ENCODE measurements at regions not wholly inside any gene's neighbourhood (a gene's known extent, or its start where the extent isn't known, plus 50 kb on each side); places are given as distances from the start of the nearest gene placed in this dataset.

- TF ChIP-seq POLR2A (IDR thresholded peaks at IDR 0.05; ENCODE audit: low read depth) (no peak), EP300 (IDR thresholded peaks at IDR 0.05) (no peak)
Observed at GRCh38 chr6:40735121-40735520, 148.0 kb upstream of the LRFN2 start.
